ENCODE measurements at regions not wholly inside any gene's neighbourhood (a gene's known extent, or its start where the extent isn't known, plus 50 kb on each side); places are given as distances from the start of the nearest gene placed in this dataset.
"Not testable (repeated sequence)": the region's sequence is repeated elsewhere in the genome, so short reads cannot be mapped to it uniquely, and the experiment has no call there.

GRCh38 chr1:30519201-30519763 is 204.1 kb downstream of the MATN1 start:
- Histone ChIP-seq H3K4me1 (ENCODE audit: low read depth, poor library complexity, severe bottlenecking) (no peaks in the 10 kb centered on the region), H3K27ac (no peak overlapping the region), H3K4me3 (IDR thresholded peaks at IDR 0.05; ENCODE audit: insufficient read depth, low read depth, low read length) (no peak overlapping the region), H3K79me2 (ENCODE audit: insufficient read depth, low read depth) (no peaks in the 10 kb centered on the region), H3K27me3 (ENCODE audit: insufficient read depth, low read depth) (no peaks in the 10 kb centered on the region; the same call in 1 of the 2 replicates), H2AFZ (ENCODE audit: low read depth) (no peak overlapping the region), H3K4me2 (no peak overlapping the region), H4K20me1 (ENCODE audit: insufficient read depth) (no peaks in the 10 kb centered on the region), H3K9ac (no peak overlapping the region), H3K36me3 (ENCODE audit: insufficient read depth) (no peaks in the 10 kb centered on the region)
- TF ChIP-seq CTCF (conservative IDR thresholded peaks at IDR 0.05; ENCODE audit: low read depth, low read length) = no peak

GRCh38 chr1:30518696-30519095 is 204.7 kb downstream of the MATN1 start:
- Histone ChIP-seq H3K9ac (no peak overlapping the region), H3K27me3 (ENCODE audit: insufficient read depth, low read depth) (peaks cover 4% of the 10 kb centered on the region; the same call in 1 of the 2 replicates), H3K36me3 (ENCODE audit: insufficient read depth) (no peaks in the 10 kb centered on the region), H3K79me2 (ENCODE audit: insufficient read depth, low read depth) (no peaks in the 10 kb centered on the region), H2AFZ (ENCODE audit: low read depth) (no peak overlapping the region), H3K27ac (no peak overlapping the region), H3K4me1 (ENCODE audit: low read depth, poor library complexity, severe bottlenecking) (no peaks in the 10 kb centered on the region), H3K4me3 (IDR thresholded peaks at IDR 0.05; ENCODE audit: insufficient read depth, low read depth, low read length) (no peak overlapping the region), H4K20me1 (ENCODE audit: insufficient read depth) (no peaks in the 10 kb centered on the region), H3K4me2 (no peak overlapping the region)
- TF ChIP-seq CTCF (conservative IDR thresholded peaks at IDR 0.05; ENCODE audit: low read depth, low read length) = no peak

- no peak overlapping the region for H3K4me2 ChIP-seq
- no peak overlapping the region for H3K27ac ChIP-seq
- peaks cover 8% of the 10 kb centered on the region; the same call in 1 of the 2 replicates for H3K27me3 ChIP-seq (ENCODE audit: insufficient read depth, low read depth)
- no peak overlapping the region for H2AFZ ChIP-seq (ENCODE audit: low read depth)
- H4K20me1 ChIP-seq (ENCODE audit: insufficient read depth) = no peaks in the 10 kb centered on the region
- no peak overlapping the region for H3K9ac ChIP-seq
- H3K36me3 ChIP-seq (ENCODE audit: insufficient read depth) = no peaks in the 10 kb centered on the region
- TF ChIP-seq CTCF (conservative IDR thresholded peaks at IDR 0.05; ENCODE audit: low read depth, low read length) = no peak
- no peaks in the 10 kb centered on the region for H3K4me1 ChIP-seq (ENCODE audit: low read depth, poor library complexity, severe bottlenecking)
- H3K4me3 ChIP-seq (IDR thresholded peaks at IDR 0.05; ENCODE audit: insufficient read depth, low read depth, low read length) = no peak overlapping the region
- no peaks in the 10 kb centered on the region for H3K79me2 ChIP-seq (ENCODE audit: insufficient read depth, low read depth)
Measured at GRCh38 chr1:30518186-30518585, 205.2 kb downstream of the MATN1 start.

GRCh38 chr1:30517666-30518065 is 205.7 kb downstream of the MATN1 start:
- not testable (repeated sequence) for H2AFZ ChIP-seq (ENCODE audit: low read depth); H3K4me2 ChIP-seq; H3K79me2 ChIP-seq (ENCODE audit: insufficient read depth, low read depth); H3K4me1 ChIP-seq (ENCODE audit: low read depth, poor library complexity, severe bottlenecking); H3K27ac ChIP-seq; H4K20me1 ChIP-seq (ENCODE audit: insufficient read depth); H3K4me3 ChIP-seq (IDR thresholded peaks at IDR 0.05; ENCODE audit: insufficient read depth, low read depth, low read length); H3K36me3 ChIP-seq (ENCODE audit: insufficient read depth); H3K27me3 ChIP-seq (ENCODE audit: insufficient read depth, low read depth); H3K9ac ChIP-seq

- not testable (repeated sequence) for H3K36me3 ChIP-seq (ENCODE audit: insufficient read depth); H3K4me3 ChIP-seq (IDR thresholded peaks at IDR 0.05; ENCODE audit: insufficient read depth, low read depth, low read length); H4K20me1 ChIP-seq (ENCODE audit: insufficient read depth); H3K79me2 ChIP-seq (ENCODE audit: insufficient read depth, low read depth); H3K27ac ChIP-seq; H3K4me2 ChIP-seq; H3K4me1 ChIP-seq (ENCODE audit: low read depth, poor library complexity, severe bottlenecking); H3K27me3 ChIP-seq (ENCODE audit: insufficient read depth, low read depth); H3K9ac ChIP-seq; H2AFZ ChIP-seq (ENCODE audit: low read depth)
Measured at GRCh38 chr1:30517241-30517640, 206.1 kb downstream of the MATN1 start.

Measured in KMS-11 (cell line).